ENCODE measurements at regions not wholly inside any gene's neighbourhood (a gene's known extent, or its start where the extent isn't known, plus 50 kb on each side); places are given as distances from the start of the nearest gene placed in this dataset.

DNA sequence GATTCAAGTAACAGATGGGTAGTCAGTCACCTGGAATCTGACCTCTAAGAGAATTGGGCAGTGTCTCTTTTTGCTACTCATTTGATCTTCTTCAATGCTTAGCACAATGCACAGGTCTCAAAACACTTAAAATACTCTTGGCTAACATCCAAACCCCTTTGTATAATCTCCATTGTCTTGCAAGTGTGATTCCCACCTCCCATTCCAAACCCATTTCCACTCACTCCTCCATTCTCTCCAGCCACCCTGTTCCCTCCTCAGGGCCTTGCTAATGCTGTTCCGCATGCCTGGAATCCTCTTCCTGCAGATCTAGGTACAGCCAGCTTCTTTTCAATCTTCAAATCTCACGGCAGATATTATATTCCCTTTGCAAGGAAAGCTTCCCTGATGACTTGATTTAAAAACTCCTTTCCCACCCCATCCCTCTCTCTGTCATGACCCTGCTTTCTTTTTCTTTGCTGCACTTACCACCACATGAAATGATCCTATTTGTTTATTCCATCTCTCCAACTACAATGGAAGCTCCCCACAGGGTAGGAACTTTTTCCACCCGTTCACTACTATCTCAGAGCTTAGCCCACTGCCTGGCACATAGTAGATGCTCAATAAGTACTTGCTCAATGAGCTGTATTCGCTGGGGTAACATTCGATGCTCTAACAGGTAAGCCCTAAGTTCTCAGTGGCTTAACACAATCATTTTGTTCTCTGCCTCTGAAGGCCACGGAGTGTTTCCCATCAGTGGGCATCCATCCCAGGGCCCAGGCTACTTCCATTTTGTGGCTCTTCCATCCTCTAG is 121.7 kb downstream of the MN1 start:
- DNase-seq: no peak

DNA sequence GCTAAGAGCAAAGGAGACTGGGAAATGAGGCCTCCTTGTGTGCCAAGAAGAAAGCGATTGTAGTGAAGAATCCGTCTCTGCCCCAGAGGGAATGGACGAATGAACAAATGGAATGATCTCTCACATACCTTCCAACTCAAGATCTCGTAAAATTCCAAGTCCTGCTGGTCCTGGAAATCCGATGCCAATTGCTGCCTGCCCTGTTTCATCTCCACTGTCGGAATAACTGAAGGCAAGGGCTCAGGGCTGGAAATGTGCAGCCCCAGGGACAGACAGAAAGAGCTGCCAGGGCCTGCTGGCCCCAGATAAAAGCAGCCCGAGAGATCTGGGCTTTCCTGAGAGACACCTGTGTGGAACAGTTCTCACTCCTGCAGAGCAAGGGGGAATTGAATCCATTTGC is 120.9 kb downstream of the MN1 start:
- no peak for DNase-seq

GRCh38 chr22:27681037-27681436 is 120.5 kb downstream of the MN1 start:
- DNase-seq: no peak

GRCh38 chr22:27682437-27682836 is 119.1 kb downstream of the MN1 start:
- DNase-seq: no peak

DNA sequence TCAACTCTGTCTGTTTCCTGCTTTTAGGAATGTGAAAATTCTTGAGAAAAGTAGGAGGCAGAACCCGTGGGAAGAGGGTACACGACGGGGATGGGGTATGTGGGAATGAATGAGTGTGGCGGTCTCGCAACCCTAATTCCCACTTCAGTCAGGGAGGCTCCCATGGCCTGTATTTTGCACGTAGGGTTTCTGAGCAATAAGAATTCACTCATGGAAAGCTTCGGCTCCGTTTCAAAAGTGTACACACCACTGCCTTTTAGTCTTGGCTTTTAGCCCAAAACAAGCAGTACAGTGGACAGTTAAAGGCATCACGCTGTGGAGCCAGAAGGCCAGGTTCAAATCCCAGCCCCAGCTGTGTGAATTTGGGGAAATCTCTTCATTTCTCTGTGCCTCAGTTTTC is 116.7 kb downstream of the MN1 start:
- DNase-seq: no peak

DNA sequence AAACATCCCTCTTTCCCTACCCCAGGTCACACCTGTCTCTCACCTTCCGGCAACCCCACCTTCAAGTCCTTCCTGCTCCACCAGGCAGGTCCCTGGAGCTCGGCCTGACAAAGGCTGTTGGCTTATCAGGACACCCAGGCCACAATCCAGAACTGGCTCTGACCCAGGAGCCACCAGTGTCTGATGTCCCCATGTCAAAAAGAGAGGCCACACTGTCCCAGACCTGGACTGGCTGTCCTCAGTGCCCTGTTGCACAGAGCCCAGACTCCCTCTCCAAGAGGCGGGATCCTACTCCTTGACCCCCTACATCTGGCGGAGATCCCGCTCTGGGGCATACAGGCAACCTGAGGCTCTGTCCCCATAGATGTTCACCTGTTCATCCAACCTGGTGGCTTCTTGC is 116.0 kb downstream of the MN1 start:
- no peak for DNase-seq

- no peak for DNase-seq
Measured at GRCh38 chr22:27685970-27686369, 115.6 kb downstream of the MN1 start.

- peak; percentile 22 for DNase-seq
Measured at GRCh38 chr22:27686534-27686933, 115.0 kb downstream of the MN1 start.

- DNase-seq: no peak
Measured at GRCh38 chr22:27687984-27688545, 113.5 kb downstream of the MN1 start.

DNA sequence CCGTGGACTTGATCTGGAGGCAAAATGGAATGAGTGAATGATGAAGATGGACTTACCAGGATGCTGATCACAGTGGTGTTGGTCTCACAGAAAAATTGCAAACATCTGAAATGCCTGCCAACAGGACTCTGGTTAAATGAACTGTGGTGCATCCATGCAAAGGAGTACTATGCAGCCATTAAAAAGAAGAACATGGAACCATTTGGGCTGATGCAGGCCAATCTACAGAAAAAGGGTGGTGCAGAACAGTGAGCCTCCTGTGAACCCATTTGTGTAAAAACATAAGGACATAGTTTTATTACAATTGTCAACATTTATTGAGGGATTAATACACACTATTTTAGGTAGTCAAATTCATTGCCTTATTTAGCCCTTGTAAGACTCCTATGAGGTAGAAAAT is 111.9 kb downstream of the MN1 start:
- DNase-seq: no peak

DNA sequence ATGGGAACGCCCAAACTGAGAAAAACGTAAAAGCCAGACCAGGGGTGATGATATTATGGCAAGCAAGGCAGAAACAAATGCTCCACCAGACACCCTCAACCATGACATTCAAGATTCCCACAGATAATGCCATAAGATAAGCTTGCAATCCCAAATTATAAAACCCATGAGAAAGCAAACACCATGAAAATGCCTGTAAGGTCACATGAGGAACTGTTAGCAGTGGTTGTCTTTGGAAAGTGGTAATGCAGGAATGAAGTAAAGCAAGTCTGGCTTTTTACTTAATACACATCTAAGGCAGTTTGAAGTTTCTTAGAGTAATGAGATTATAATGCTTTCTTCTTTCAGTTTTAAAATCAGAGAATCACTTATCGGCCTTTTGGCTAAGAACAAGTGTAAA is 111.0 kb downstream of the MN1 start:
- no peak for DNase-seq

DNA sequence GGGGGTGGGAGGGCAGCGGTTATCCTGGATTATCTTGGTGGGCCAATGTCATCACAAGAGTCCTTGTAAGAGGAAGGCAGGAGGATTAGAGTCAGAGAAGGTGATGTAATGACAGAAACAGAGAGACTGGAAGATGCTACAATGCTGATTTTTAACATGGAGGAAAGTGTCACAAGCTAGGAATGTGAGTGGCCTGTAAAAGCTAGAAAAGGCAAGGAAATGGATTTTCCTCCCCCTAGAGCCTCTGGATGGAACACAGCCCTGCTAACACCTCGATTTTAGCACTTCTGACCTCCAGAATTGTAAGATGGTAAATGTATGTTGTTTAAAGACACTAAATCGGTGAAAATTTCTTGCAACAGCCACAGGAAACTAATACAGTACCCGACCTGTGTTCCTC is 109.3 kb downstream of the MN1 start:
- DNase-seq: peak; percentile 63

DNA sequence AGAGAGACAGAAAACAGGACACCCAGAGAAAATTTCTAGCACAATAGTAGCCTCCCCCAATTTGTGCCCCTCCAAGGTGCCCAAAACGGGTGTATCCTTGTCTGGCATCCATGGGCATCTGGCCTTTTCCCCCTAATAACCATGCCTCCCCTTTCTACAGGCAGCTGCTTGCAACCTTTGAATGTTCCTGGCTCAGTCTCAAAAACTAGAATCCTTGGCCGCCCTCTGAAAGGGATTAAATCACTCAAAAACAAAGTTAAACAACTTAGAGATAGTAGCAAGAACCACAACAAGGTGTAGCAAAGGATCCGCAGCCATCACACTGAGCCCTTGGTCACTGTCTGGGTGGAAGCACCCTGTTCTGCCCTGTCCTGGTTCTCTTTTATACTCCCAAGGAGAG is 105.6 kb downstream of the MN1 start:
- no peak for DNase-seq

DNA sequence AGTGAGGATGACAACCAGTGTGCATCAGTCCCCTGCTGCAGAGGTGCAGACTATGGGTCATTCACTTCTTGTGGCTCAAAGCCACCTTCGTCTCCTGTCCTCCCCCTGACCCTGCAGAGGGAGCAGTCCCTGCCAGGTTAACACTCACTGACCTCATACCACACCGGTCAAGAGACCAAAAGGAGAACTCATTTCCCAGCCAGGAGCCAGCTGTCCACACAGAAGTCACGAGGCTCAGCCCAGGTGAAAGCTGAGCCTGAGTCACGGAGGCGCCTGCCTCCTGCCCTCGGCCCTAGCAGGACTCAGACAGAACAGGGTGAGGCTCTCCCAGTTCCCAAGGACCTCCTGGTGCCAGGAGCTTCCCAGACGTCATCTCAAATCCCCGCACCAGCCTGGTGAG is 103.7 kb downstream of the MN1 start:
- DNase-seq: no peak
